ENCODE measurements at regions not wholly inside any gene's neighbourhood (a gene's known extent, or its start where the extent isn't known, plus 50 kb on each side); places are given as distances from the start of the nearest gene placed in this dataset.
"Not testable (repeated sequence)": the region's sequence is repeated elsewhere in the genome, so short reads cannot be mapped to it uniquely, and the experiment has no call there.

DNA sequence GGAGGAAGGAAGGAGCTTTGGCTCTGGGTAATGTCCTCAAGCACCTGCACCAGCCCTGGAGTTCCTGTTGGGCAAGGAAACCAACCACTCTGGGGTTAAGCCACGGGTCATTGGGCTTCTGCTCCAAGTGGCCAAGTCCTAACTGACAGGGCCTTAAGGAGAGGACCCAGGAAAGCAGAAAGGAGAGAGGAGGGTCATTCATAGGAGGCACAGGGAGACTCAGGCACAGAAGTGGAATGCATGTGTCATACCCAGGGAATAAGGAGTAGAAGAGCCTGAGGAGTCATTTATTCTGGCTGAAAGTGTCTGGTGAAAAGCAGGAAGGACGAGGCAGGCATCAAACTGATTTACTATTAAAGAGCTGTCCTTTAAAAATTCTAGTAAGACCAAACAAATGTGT is 129.2 kb downstream of the DMRT2 start:
- Histone ChIP-seq H3K9ac (ENCODE audit: low read depth in 1 of 2, low read length in 2 of 2) (no peak overlapping the region), H3K27me3 (ENCODE audit: control insufficient read depth in 4 of 4, insufficient read depth in 4 of 4, low read length in 3 of 4) (no peaks in the 10 kb centered on the region), H3K9me3 (ENCODE audit: control insufficient read depth in 4 of 4, low read length in 3 of 4) (peaks cover 0 to 2% (median 0%) of the 10 kb centered on the region in 4 donors), H3K36me3 (ENCODE audit: control insufficient read depth in 4 of 4, insufficient read depth in 3 of 4, low read depth in 1 of 4, low read length in 3 of 4) (no peaks in the 10 kb centered on the region), H3K4me3 (ENCODE audit: low read depth in 1 of 3, low read length in 3 of 3) (no peak overlapping the region), H3K4me1 (ENCODE audit: control insufficient read depth in 4 of 4, insufficient read depth in 4 of 4, low read length in 3 of 4) (no peaks in the 10 kb centered on the region), H3K27ac (ENCODE audit: low read depth in 1 of 2, low read length in 2 of 2) (no peak overlapping the region)
- TF ChIP-seq EGR1 (IDR thresholded peaks at IDR 0.05; ENCODE audit: low read depth in 2 of 2) (no peak), SP1 (IDR thresholded peaks at IDR 0.05) (no peak), JUND (IDR thresholded peaks at IDR 0.05) (no peak), HNF4A (conservative IDR thresholded peaks at IDR 0.05) (no peak), NR2F2 (IDR thresholded peaks at IDR 0.05) (no peak), RAD21 (IDR thresholded peaks at IDR 0.05) (no peak), FOXA1 (IDR thresholded peaks at IDR 0.05) (no peak), TAF1 (conservative IDR thresholded peaks at IDR 0.05) (no peak), RXRA (IDR thresholded peaks at IDR 0.05) (no peak), GABPA (IDR thresholded peaks at IDR 0.05 in 1 of 2, conservative IDR thresholded peaks at IDR 0.05 in 1 of 2) (no peak), HNF4G (IDR thresholded peaks at IDR 0.05) (no peak), YY1 (IDR thresholded peaks at IDR 0.05) (no peak), FOXA2 (IDR thresholded peaks at IDR 0.05) (no peak)
- TF ChIP-seq, protein P1, sequence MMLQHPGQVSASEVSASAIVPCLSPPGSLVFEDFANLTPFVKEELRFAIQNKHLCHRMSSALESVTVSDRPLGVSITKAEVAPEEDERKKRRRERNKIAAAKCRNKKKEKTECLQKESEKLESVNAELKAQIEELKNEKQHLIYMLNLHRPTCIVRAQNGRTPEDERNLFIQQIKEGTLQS (IDR thresholded peaks at IDR 0.05), result no peak
- TF ChIP-seq, protein P2, sequence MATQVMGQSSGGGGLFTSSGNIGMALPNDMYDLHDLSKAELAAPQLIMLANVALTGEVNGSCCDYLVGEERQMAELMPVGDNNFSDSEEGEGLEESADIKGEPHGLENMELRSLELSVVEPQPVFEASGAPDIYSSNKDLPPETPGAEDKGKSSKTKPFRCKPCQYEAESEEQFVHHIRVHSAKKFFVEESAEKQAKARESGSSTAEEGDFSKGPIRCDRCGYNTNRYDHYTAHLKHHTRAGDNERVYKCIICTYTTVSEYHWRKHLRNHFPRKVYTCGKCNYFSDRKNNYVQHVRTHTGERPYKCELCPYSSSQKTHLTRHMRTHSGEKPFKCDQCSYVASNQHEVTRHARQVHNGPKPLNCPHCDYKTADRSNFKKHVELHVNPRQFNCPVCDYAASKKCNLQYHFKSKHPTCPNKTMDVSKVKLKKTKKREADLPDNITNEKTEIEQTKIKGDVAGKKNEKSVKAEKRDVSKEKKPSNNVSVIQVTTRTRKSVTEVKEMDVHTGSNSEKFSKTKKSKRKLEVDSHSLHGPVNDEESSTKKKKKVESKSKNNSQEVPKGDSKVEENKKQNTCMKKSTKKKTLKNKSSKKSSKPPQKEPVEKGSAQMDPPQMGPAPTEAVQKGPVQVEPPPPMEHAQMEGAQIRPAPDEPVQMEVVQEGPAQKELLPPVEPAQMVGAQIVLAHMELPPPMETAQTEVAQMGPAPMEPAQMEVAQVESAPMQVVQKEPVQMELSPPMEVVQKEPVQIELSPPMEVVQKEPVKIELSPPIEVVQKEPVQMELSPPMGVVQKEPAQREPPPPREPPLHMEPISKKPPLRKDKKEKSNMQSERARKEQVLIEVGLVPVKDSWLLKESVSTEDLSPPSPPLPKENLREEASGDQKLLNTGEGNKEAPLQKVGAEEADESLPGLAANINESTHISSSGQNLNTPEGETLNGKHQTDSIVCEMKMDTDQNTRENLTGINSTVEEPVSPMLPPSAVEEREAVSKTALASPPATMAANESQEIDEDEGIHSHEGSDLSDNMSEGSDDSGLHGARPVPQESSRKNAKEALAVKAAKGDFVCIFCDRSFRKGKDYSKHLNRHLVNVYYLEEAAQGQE (IDR thresholded peaks at IDR 0.05), result no peak
- TF ChIP-seq, protein P3, sequence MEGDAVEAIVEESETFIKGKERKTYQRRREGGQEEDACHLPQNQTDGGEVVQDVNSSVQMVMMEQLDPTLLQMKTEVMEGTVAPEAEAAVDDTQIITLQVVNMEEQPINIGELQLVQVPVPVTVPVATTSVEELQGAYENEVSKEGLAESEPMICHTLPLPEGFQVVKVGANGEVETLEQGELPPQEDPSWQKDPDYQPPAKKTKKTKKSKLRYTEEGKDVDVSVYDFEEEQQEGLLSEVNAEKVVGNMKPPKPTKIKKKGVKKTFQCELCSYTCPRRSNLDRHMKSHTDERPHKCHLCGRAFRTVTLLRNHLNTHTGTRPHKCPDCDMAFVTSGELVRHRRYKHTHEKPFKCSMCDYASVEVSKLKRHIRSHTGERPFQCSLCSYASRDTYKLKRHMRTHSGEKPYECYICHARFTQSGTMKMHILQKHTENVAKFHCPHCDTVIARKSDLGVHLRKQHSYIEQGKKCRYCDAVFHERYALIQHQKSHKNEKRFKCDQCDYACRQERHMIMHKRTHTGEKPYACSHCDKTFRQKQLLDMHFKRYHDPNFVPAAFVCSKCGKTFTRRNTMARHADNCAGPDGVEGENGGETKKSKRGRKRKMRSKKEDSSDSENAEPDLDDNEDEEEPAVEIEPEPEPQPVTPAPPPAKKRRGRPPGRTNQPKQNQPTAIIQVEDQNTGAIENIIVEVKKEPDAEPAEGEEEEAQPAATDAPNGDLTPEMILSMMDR (IDR thresholded peaks at IDR 0.05; ENCODE audit: low read depth, low read length, missing input control), result no peak
- TF ChIP-seq, protein P4, sequence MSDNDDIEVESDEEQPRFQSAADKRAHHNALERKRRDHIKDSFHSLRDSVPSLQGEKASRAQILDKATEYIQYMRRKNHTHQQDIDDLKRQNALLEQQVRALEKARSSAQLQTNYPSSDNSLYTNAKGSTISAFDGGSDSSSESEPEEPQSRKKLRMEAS (IDR thresholded peaks at IDR 0.05), result no peak
- no peak for DNase-seq (ENCODE audit: low spot score)
- whole genome bisulfite sequencing, result 62% methylated on average over 2 of the region's 2 CpGs

DNA sequence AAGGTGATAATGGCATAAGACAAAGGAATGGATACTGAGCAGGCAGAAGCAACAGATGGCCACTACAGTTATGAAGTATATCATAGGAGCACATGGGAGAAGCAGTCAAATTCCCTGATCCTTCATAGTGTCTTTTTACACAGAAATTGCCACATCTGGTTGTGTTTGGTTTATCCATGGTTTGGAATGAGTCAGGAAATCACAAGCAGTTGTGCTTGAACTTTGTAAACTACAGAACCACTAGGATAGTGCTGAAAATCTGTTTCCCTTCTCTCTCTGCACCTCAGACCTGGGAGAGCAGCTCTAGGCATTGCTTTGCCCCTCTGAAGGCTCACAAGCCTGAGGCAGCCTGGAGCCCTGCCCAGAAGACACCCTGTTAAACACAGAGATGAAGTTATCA is 134.0 kb downstream of the DMRT2 start:
- no peak for DNase-seq (ENCODE audit: low spot score)
- Histone ChIP-seq H3K27ac (ENCODE audit: low read depth in 1 of 2, low read length in 2 of 2) (no peak overlapping the region), H3K4me3 (ENCODE audit: low read depth in 1 of 3, low read length in 3 of 3) (no peak overlapping the region), H3K4me1 (ENCODE audit: control insufficient read depth in 4 of 4, insufficient read depth in 4 of 4, low read length in 3 of 4) (no peaks in the 10 kb centered on the region), H3K36me3 (ENCODE audit: control insufficient read depth in 4 of 4, insufficient read depth in 3 of 4, low read depth in 1 of 4, low read length in 3 of 4) (no peaks in the 10 kb centered on the region), H3K9me3 (ENCODE audit: control insufficient read depth in 4 of 4, low read length in 3 of 4) (peaks cover 0 to 2% (median 0%) of the 10 kb centered on the region in 4 donors), H3K27me3 (ENCODE audit: control insufficient read depth in 4 of 4, insufficient read depth in 4 of 4, low read length in 3 of 4) (no peaks in the 10 kb centered on the region), H3K9ac (ENCODE audit: low read depth in 1 of 2, low read length in 2 of 2) (no peak overlapping the region)
- TF ChIP-seq GABPA (IDR thresholded peaks at IDR 0.05 in 1 of 2, conservative IDR thresholded peaks at IDR 0.05 in 1 of 2) (no peak), FOXA2 (IDR thresholded peaks at IDR 0.05) (no peak), SP1 (IDR thresholded peaks at IDR 0.05) (no peak), NR2F2 (IDR thresholded peaks at IDR 0.05) (no peak)
- TF ChIP-seq, protein P4 (IDR thresholded peaks at IDR 0.05), result no peak
- TF ChIP-seq, protein P5, sequence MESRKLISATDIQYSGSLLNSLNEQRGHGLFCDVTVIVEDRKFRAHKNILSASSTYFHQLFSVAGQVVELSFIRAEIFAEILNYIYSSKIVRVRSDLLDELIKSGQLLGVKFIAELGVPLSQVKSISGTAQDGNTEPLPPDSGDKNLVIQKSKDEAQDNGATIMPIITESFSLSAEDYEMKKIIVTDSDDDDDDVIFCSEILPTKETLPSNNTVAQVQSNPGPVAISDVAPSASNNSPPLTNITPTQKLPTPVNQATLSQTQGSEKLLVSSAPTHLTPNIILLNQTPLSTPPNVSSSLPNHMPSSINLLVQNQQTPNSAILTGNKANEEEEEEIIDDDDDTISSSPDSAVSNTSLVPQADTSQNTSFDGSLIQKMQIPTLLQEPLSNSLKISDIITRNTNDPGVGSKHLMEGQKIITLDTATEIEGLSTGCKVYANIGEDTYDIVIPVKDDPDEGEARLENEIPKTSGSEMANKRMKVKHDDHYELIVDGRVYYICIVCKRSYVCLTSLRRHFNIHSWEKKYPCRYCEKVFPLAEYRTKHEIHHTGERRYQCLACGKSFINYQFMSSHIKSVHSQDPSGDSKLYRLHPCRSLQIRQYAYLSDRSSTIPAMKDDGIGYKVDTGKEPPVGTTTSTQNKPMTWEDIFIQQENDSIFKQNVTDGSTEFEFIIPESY (IDR thresholded peaks at IDR 0.05), result no peak

DNA sequence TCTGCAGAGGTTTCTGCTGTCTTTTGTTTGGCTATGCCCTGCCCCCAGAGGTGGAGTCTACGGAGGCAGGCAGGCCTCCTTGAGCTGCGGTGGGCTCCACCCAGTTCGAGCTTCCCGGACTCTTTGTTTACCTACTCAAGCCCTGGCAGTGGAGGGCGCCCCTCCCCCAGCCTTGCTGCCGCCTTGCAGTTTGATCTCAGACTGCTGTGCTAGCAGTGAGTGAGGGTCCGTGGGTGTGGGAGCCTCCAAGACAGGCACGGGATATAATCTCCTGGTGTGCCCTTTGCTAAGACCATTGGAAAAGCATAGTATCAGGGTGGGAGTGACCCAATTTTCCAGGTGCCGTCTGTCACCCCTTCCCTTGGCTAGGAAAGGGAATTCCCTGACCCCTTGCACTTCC is 137.0 kb downstream of the DMRT2 start:
- not testable (repeated sequence) for H3K27me3 ChIP-seq (ENCODE audit: control insufficient read depth in 4 of 4, insufficient read depth in 4 of 4, low read length in 3 of 4); H3K36me3 ChIP-seq (ENCODE audit: control insufficient read depth in 4 of 4, insufficient read depth in 3 of 4, low read depth in 1 of 4, low read length in 3 of 4); H3K9me3 ChIP-seq (ENCODE audit: control insufficient read depth in 4 of 4, low read length in 3 of 4); DNase-seq (ENCODE audit: low spot score); H3K27ac ChIP-seq (ENCODE audit: low read depth in 1 of 2, low read length in 2 of 2); H3K9ac ChIP-seq (ENCODE audit: low read depth in 1 of 2, low read length in 2 of 2); H3K4me1 ChIP-seq (ENCODE audit: control insufficient read depth in 4 of 4, insufficient read depth in 4 of 4, low read length in 3 of 4); H3K4me3 ChIP-seq (ENCODE audit: low read depth in 1 of 3, low read length in 3 of 3)
- 89% methylated on average over 9 of the region's 9 CpGs for WGBS

DNA sequence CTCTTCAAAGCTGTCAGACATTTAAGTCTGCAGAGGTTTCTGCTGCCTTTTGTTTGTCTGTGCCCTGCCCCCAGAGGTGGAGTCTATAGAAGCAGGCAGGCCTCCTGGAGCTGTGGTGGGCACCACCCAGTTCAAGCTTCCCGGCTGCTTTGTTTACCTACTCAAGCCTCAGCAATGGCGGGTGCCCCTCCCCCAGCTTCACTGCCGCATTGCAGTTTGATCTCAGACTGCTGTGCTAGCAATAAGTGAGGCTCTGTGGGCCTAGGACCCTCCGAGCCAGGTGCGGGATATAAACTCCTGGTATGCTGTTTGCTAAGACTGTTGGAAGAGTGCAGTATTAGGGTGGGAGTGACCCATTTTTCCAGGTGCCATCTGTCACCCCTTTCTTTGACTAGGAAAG is 145.5 kb downstream of the DMRT2 start:
- not testable (repeated sequence) for H3K9me3 ChIP-seq (ENCODE audit: control insufficient read depth in 4 of 4, low read length in 3 of 4); H3K36me3 ChIP-seq (ENCODE audit: control insufficient read depth in 4 of 4, insufficient read depth in 3 of 4, low read depth in 1 of 4, low read length in 3 of 4); H3K9ac ChIP-seq (ENCODE audit: low read depth in 1 of 2, low read length in 2 of 2); H3K4me1 ChIP-seq (ENCODE audit: control insufficient read depth in 4 of 4, insufficient read depth in 4 of 4, low read length in 3 of 4); DNase-seq (ENCODE audit: low spot score); H3K27ac ChIP-seq (ENCODE audit: low read depth in 1 of 2, low read length in 2 of 2); H3K4me3 ChIP-seq (ENCODE audit: low read depth in 1 of 3, low read length in 3 of 3); H3K27me3 ChIP-seq (ENCODE audit: control insufficient read depth in 4 of 4, insufficient read depth in 4 of 4, low read length in 3 of 4)
- 76% methylated on average over 5 of the region's 5 CpGs for WGBS

All from liver (tissue), 8 donors.